Keratinocyte (primary cell): ENCODE measurements at regions not wholly inside any gene's neighbourhood (a gene's known extent, or its start where the extent isn't known, plus 50 kb on each side); places are given as distances from the start of the nearest gene placed in this dataset.

Experiments used
- DNase-seq: peaks from one replicate; pipeline ENCODE4 v3.0.0-alpha.2; 2011; ENCODE audit warnings: low read depth, missing footprints, low spot score
- FAIRE-seq: peaks from 2 replicates; lab custom pipeline; 2011; peaks lifted over from hg19 to GRCh38; lab: Jason Lieb, UNC
- H2AFZ ChIP-seq: 2 replicates; pipeline ENCODE4 v1.6.0; 2012; ENCODE audit warnings: low read length, control low read depth, inconsistent platforms; ENCODE audit not compliant: control insufficient read depth
- H3K27ac ChIP-seq: 2 replicates; pipeline ENCODE4 v1.5.1; 2011; ENCODE audit warnings: low read length; ENCODE audit not compliant: control insufficient read depth, insufficient read depth
- H3K27me3 ChIP-seq: 3 replicates; pipeline ENCODE4 v1.6.0; 2011; ENCODE audit warnings: low read length; ENCODE audit not compliant: control insufficient read depth, insufficient read depth; ENCODE audit errors: extremely low read depth
- H3K36me3 ChIP-seq, 2 experiments: 2 replicates in 1 of 2; 3 replicates in 1 of 2; pipeline ENCODE4 v1.5.1; 2011; ENCODE audit warnings: low read length in 2 of 2, mild to moderate bottlenecking in 1 of 2; ENCODE audit not compliant: control insufficient read depth in 2 of 2, insufficient read depth in 2 of 2; ENCODE audit errors: extremely low read depth in 1 of 2
- H3K4me1 ChIP-seq: 3 replicates; pipeline ENCODE4 v1.5.1; 2011; ENCODE audit warnings: low read length; ENCODE audit not compliant: control insufficient read depth, insufficient read depth; ENCODE audit errors: extremely low read depth
- H3K4me2 ChIP-seq: 3 replicates; pipeline ENCODE4 v1.6.0; 2011; ENCODE audit warnings: low read depth, low read length; ENCODE audit not compliant: control insufficient read depth, insufficient read depth; ENCODE audit errors: extremely low read depth
- H3K4me3 ChIP-seq, 3 experiments: fragments of 200-600 bp in 1 of 3; sonication (generic) in 1 of 3; 2 replicates in 2 of 3; 3 replicates in 1 of 3; pipeline ENCODE4 v1.5.1; 2011 to 2016; ENCODE audit warnings: low read length in 3 of 3, mild to moderate bottlenecking in 3 of 3, control low read depth in 2 of 3, inconsistent platforms in 1 of 3, low read depth in 1 of 3, mixed read lengths in 1 of 3, mixed run types in 1 of 3, moderate library complexity in 1 of 3; ENCODE audit not compliant: control insufficient read depth in 2 of 3, insufficient read depth in 2 of 3; ENCODE audit errors: extremely low read depth in 1 of 3
- H3K79me2 ChIP-seq: 2 replicates; pipeline ENCODE4 v1.6.0; 2012; ENCODE audit warnings: low read length; ENCODE audit not compliant: control insufficient read depth, insufficient read depth
- H3K9ac ChIP-seq: 3 replicates; pipeline ENCODE4 v1.6.0; 2011; ENCODE audit warnings: low read length; ENCODE audit not compliant: control insufficient read depth, insufficient read depth; ENCODE audit errors: extremely low read depth
- H3K9me1 ChIP-seq: 3 replicates; pipeline ENCODE4 v1.6.0; 2011; ENCODE audit warnings: low read length; ENCODE audit not compliant: control insufficient read depth, insufficient read depth; ENCODE audit errors: extremely low read depth
- H3K9me3 ChIP-seq: 2 replicates; pipeline ENCODE4 v1.5.1; 2012; ENCODE audit warnings: low read depth, low read length; ENCODE audit not compliant: control insufficient read depth
- H4K20me1 ChIP-seq: 3 replicates; pipeline ENCODE4 v1.6.0; 2011; ENCODE audit warnings: low read length; ENCODE audit not compliant: control insufficient read depth, insufficient read depth; ENCODE audit errors: extremely low read depth
- EZH2 ChIP-seq: IDR thresholded peaks from one replicate; pipeline ENCODE4 v1.6.1; 2012; ENCODE audit warnings: inconsistent platforms, mild to moderate bottlenecking, low read length, moderate library complexity
- dilution Hi-C: fragments of 300-500 bp; cut with MboI; formaldehyde crosslinking; loops from one replicate; pipeline ENCODE4 v1.7.0; 2020; ENCODE audit warnings: low sequenced_read_pairs; ENCODE audit not compliant: extremely low pct_ligation_motif_present
- TF ChIP-seq, protein P1 (sequence below), 3 experiments: IDR thresholded peaks in 1 of 3; conservative IDR thresholded peaks in 1 of 3; optimal IDR thresholded peaks in 1 of 3; 2 replicates in 2 of 3; 3 replicates in 1 of 3; pipeline versions ENCODE3 to v1.5.1; 2011; ENCODE audit warnings: low read length in 3 of 3, mild to moderate bottlenecking in 3 of 3, moderate library complexity in 2 of 3, control low read depth in 1 of 3, inconsistent platforms in 1 of 3; ENCODE audit not compliant: insufficient read depth in 2 of 3; ENCODE audit errors: extremely low read depth in 1 of 3

DNA sequence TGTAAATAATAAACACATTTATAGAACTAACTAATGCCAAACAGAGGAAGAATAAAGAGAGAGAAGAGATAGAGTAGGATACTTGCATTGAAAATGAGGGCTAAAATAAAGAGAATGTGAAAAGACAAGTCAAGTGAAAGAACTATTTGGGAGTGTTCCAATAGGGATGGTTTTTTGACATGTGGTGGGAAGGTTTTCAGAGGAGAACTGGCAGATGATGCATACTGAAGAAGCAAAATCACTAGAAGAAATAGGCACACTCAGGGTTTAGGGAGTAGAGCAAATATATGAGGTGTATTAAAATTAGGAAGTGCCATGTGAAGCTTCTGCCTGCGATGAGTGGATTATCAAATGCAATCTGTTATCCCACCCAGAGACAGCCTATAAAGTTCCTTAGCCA is 744.8 kb downstream of the REEP3 start:
- FAIRE-seq (no peak), DNase-seq (no peak)
- dilution Hi-C loops: no loop called here
- Histone ChIP-seq H3K9me1 (no peaks in the 10 kb centered on the region), H3K36me3 (no peaks in the 10 kb centered on the region), H3K9me3 (no peaks in the 10 kb centered on the region), H3K27ac (no peak overlapping the region), H3K9ac (no peak overlapping the region), H3K4me3 (no peak overlapping the region), H3K4me2 (no peak overlapping the region), H2AFZ (no peak overlapping the region), H3K27me3 (no peaks in the 10 kb centered on the region), H4K20me1 (no peaks in the 10 kb centered on the region), H3K79me2 (no peaks in the 10 kb centered on the region), H3K4me1 (no peaks in the 10 kb centered on the region)
- TF ChIP-seq EZH2: no peak
- TF ChIP-seq, protein P1, sequence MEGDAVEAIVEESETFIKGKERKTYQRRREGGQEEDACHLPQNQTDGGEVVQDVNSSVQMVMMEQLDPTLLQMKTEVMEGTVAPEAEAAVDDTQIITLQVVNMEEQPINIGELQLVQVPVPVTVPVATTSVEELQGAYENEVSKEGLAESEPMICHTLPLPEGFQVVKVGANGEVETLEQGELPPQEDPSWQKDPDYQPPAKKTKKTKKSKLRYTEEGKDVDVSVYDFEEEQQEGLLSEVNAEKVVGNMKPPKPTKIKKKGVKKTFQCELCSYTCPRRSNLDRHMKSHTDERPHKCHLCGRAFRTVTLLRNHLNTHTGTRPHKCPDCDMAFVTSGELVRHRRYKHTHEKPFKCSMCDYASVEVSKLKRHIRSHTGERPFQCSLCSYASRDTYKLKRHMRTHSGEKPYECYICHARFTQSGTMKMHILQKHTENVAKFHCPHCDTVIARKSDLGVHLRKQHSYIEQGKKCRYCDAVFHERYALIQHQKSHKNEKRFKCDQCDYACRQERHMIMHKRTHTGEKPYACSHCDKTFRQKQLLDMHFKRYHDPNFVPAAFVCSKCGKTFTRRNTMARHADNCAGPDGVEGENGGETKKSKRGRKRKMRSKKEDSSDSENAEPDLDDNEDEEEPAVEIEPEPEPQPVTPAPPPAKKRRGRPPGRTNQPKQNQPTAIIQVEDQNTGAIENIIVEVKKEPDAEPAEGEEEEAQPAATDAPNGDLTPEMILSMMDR (optimal IDR thresholded peaks at IDR 0.05 in 1 of 3, IDR thresholded peaks at IDR 0.05 in 1 of 3, conservative IDR thresholded peaks at IDR 0.05 in 1 of 3; ENCODE audit: extremely low read depth in 1 of 3, insufficient read depth in 2 of 3, low read length in 3 of 3): no peak

DNA sequence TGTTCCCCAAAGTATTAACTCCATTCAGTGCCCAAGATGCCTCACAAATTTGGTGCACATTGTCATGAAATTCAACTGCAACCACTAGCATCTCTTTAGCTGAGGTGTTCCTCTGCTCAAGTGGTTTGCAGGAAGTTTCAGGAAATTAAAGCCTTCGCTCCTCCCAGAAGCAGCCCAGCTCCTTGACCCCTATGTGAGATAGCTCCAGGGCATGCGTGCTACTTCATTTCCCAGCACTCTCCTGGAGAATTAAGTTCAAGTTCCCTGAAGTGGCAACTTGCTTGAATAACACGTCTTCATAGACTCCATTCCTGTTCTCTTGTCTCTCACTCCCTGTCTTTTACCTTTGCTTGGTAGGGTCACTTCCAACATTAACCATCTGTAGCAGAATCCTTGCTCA is 750.3 kb downstream of the REEP3 start:
- DNase-seq: no peak
- no peaks in the 10 kb centered on the region for H3K36me3 ChIP-seq
- dilution Hi-C loops: no loop called here
- H3K79me2 ChIP-seq: no peaks in the 10 kb centered on the region
- no peaks in the 10 kb centered on the region for H4K20me1 ChIP-seq
- H2AFZ ChIP-seq: no peak overlapping the region
- H3K27ac ChIP-seq: no peak overlapping the region
- no peaks in the 10 kb centered on the region for H3K9me1 ChIP-seq
- FAIRE-seq: no peak
- H3K9me3 ChIP-seq: no peaks in the 10 kb centered on the region
- H3K4me2 ChIP-seq: no peak overlapping the region
- TF ChIP-seq, protein P1 (optimal IDR thresholded peaks at IDR 0.05 in 1 of 3, IDR thresholded peaks at IDR 0.05 in 1 of 3, conservative IDR thresholded peaks at IDR 0.05 in 1 of 3; ENCODE audit: extremely low read depth in 1 of 3, insufficient read depth in 2 of 3, low read length in 3 of 3): no peak
- no peak overlapping the region for H3K9ac ChIP-seq
- H3K27me3 ChIP-seq: no peaks in the 10 kb centered on the region
- H3K4me3 ChIP-seq: no peak overlapping the region
- H3K4me1 ChIP-seq: no peaks in the 10 kb centered on the region
